ENCODE measurements at regions not wholly inside any gene's neighbourhood (a gene's known extent, or its start where the extent isn't known, plus 50 kb on each side); places are given as distances from the start of the nearest gene placed in this dataset.
"Not testable (repeated sequence)": the region's sequence is repeated elsewhere in the genome, so short reads cannot be mapped to it uniquely, and the experiment has no call there.

GRCh38 chr6:140445474-140446004 is 1071.1 kb upstream of the CITED2 start:
- DNase-seq (ENCODE audit: extremely low read depth in 1 of 4, low spot score in 3 of 4) (no peak), ATAC-seq (no peak), FAIRE-seq (no peak)
- intact Hi-C loops (cut with micrococcal nuclease) (no loop called here), in situ Hi-C loops (cut with MboI) (no loop called here)
- CTCF ChIA-PET (ENCODE audit: low intra/inter-chr PET ratio): no interaction called here
- H2AFZ ChIP-seq (ENCODE audit: low read depth, low read length): no peak overlapping the region
- TF ChIP-seq EGR1 (conservative IDR thresholded peaks at IDR 0.05): no peak
- TF ChIP-seq, protein P1, sequence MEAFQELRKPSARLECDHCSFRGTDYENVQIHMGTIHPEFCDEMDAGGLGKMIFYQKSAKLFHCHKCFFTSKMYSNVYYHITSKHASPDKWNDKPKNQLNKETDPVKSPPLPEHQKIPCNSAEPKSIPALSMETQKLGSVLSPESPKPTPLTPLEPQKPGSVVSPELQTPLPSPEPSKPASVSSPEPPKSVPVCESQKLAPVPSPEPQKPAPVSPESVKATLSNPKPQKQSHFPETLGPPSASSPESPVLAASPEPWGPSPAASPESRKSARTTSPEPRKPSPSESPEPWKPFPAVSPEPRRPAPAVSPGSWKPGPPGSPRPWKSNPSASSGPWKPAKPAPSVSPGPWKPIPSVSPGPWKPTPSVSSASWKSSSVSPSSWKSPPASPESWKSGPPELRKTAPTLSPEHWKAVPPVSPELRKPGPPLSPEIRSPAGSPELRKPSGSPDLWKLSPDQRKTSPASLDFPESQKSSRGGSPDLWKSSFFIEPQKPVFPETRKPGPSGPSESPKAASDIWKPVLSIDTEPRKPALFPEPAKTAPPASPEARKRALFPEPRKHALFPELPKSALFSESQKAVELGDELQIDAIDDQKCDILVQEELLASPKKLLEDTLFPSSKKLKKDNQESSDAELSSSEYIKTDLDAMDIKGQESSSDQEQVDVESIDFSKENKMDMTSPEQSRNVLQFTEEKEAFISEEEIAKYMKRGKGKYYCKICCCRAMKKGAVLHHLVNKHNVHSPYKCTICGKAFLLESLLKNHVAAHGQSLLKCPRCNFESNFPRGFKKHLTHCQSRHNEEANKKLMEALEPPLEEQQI (IDR thresholded peaks at IDR 0.05): no peak
- no peak for TF ChIP-seq HNRNPUL1 (IDR thresholded peaks at IDR 0.05; ENCODE audit: low read length)
- TF ChIP-seq BRCA1 (IDR thresholded peaks at IDR 0.05): no peak
- TF ChIP-seq BRCA1 (CRISPR knock-in tag; IDR thresholded peaks at IDR 0.05): no peak
- TF ChIP-seq ZNF696 (CRISPR knock-in tag; conservative IDR thresholded peaks at IDR 0.05): no peak
- no peak for TF ChIP-seq ZNF212 (CRISPR knock-in tag; IDR thresholded peaks at IDR 0.05)
- TF ChIP-seq BDP1 (IDR thresholded peaks at IDR 0.05; ENCODE audit: insufficient read depth, insufficient read length): no peak
- TF ChIP-seq IRF1 (CRISPR knock-in tag; IDR thresholded peaks at IDR 0.05; ENCODE audit: borderline replicate concordance): no peak
- no peak for TF ChIP-seq ZNF79 (CRISPR knock-in tag; IDR thresholded peaks at IDR 0.05; ENCODE audit: low read depth)
- TF ChIP-seq, protein P2, sequence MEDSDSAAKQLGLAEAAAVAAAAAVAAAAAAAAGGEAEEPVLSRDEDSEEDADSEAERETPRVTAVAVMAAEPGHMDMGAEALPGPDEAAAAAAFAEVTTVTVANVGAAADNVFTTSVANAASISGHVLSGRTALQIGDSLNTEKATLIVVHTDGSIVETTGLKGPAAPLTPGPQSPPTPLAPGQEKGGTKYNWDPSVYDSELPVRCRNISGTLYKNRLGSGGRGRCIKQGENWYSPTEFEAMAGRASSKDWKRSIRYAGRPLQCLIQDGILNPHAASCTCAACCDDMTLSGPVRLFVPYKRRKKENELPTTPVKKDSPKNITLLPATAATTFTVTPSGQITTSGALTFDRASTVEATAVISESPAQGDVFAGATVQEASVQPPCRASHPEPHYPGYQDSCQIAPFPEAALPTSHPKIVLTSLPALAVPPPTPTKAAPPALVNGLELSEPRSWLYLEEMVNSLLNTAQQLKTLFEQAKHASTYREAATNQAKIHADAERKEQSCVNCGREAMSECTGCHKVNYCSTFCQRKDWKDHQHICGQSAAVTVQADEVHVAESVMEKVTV (CRISPR knock-in tag; IDR thresholded peaks at IDR 0.05): no peak
- no peak for TF ChIP-seq CTBP1 (IDR thresholded peaks at IDR 0.05; ENCODE audit: borderline replicate concordance)
- H3K36me3 ChIP-seq (ENCODE audit: control insufficient read depth, insufficient read depth, low read length): no peaks in the 10 kb centered on the region
- no TSS peak for BruUV-seq (replicated peaks)
- H3K4me2 ChIP-seq (ENCODE audit: insufficient read depth, low read length): no peak overlapping the region
- no peaks in the 10 kb centered on the region for H3K4me1 ChIP-seq (replicated peaks in 1 of 2; ENCODE audit: control insufficient read depth in 2 of 2, insufficient read depth in 2 of 2, low read length in 2 of 2)
- no peaks in the 10 kb centered on the region for H3K79me2 ChIP-seq (ENCODE audit: control insufficient read depth, insufficient read depth, low read length)
- POLR2A ChIA-PET: no interaction called here
- WGBS (ENCODE audit: insufficient coverage, low coverage, missing lambda C conversion rate): 36% methylated on average over 3 of the region's 3 CpGs
- H3K9me3 ChIP-seq (replicated peaks; ENCODE audit: control insufficient read depth, insufficient read depth, low read depth, low read length): no peaks in the 10 kb centered on the region
- no peak overlapping the region for H3K27ac ChIP-seq (ENCODE audit: extremely low read depth, low read depth, low read length)
- H3K9me1 ChIP-seq (ENCODE audit: control insufficient read depth, insufficient read depth, low read length): no peaks in the 10 kb centered on the region
- no peak overlapping the region for H3K9ac ChIP-seq (ENCODE audit: insufficient read depth in 1 of 2, low read depth in 2 of 2, low read length in 2 of 2)
- H4K20me1 ChIP-seq (replicated peaks; ENCODE audit: control insufficient read depth, insufficient read depth, low read length): no peaks in the 10 kb centered on the region
- no peak overlapping the region for H3K4me3 ChIP-seq
- H3K27me3 ChIP-seq (ENCODE audit: control insufficient read depth in 2 of 2, insufficient read depth in 2 of 2, low read length in 2 of 2): no peaks in the 10 kb centered on the region

DNA sequence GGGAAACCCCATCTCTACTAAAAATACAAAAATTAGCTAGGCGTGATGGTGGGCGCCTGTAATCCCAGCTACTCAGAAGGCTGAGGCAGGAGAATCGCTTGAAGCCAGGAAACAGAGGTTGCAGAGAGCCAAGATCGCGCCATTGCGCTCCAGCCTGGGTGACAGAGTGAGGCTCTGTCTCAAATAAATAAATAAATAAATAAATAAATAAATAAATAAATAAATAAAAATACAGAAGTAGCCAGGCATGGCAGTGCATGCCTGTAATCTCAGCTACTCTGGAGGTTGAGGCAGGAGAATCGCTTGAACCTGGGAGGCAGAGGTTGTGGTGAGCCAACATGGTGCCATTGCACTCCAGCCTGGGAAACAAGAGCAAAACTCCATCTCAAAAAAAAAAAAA is 1068.7 kb upstream of the CITED2 start:
- ATAC-seq; H3K4me2 ChIP-seq (ENCODE audit: insufficient read depth, low read length); FAIRE-seq; H3K36me3 ChIP-seq (ENCODE audit: control insufficient read depth, insufficient read depth, low read length); H3K4me3 ChIP-seq; in situ Hi-C loops (cut with MboI); H2AFZ ChIP-seq (ENCODE audit: low read depth, low read length); H3K9me1 ChIP-seq (ENCODE audit: control insufficient read depth, insufficient read depth, low read length); DNase-seq (ENCODE audit: extremely low read depth in 1 of 4, low spot score in 3 of 4); H3K4me1 ChIP-seq (replicated peaks in 1 of 2; ENCODE audit: control insufficient read depth in 2 of 2, insufficient read depth in 2 of 2, low read length in 2 of 2); H3K9ac ChIP-seq (ENCODE audit: insufficient read depth in 1 of 2, low read depth in 2 of 2, low read length in 2 of 2); BruUV-seq (replicated peaks); POLR2A ChIA-PET; H3K79me2 ChIP-seq (ENCODE audit: control insufficient read depth, insufficient read depth, low read length); intact Hi-C loops (cut with micrococcal nuclease); H3K27me3 ChIP-seq (ENCODE audit: control insufficient read depth in 2 of 2, insufficient read depth in 2 of 2, low read length in 2 of 2); CTCF ChIA-PET (ENCODE audit: low intra/inter-chr PET ratio); H3K9me3 ChIP-seq (replicated peaks; ENCODE audit: control insufficient read depth, insufficient read depth, low read depth, low read length); H3K27ac ChIP-seq (ENCODE audit: extremely low read depth, low read depth, low read length); H4K20me1 ChIP-seq (replicated peaks; ENCODE audit: control insufficient read depth, insufficient read depth, low read length): not testable (repeated sequence)
- WGBS (ENCODE audit: insufficient coverage, low coverage, missing lambda C conversion rate): 71% methylated on average over 6 of the region's 7 CpGs

Data from K562 (cell line).